Stimulated activated CD8-positive, alpha-beta memory T cell treated with anti-CD3 and anti-CD28 coated beads, Interleukin-12 subunit alpha, Interleukin-12 subunit beta, amount 100 ng/mL, for 24 hours (primary cell): ENCODE measurements at regions not wholly inside any gene's neighbourhood (a gene's known extent, or its start where the extent isn't known, plus 50 kb on each side); places are given as distances from the start of the nearest gene placed in this dataset.

Experiments used
- DNase-seq: peaks from one replicate; pipeline ENCODE4 v3.0.0-alpha.2; 2020; ENCODE audit errors: extremely low read depth

GRCh38 chr6:105850261-105851112 is 235.6 kb upstream of the PRDM1 start:
- no peak for DNase-seq

- DNase-seq: no peak
These were observed 236.4 kb upstream of the PRDM1 start for GRCh38 chr6:105849746-105850145.

GRCh38 chr6:105847433-105847832 is 238.7 kb upstream of the PRDM1 start:
- no peak for DNase-seq

GRCh38 chr6:105844275-105844883 is 241.8 kb upstream of the PRDM1 start:
- no peak for DNase-seq

GRCh38 chr6:105839266-105839665 is 246.9 kb upstream of the PRDM1 start:
- no peak for DNase-seq

GRCh38 chr6:105838171-105838570 is 248.0 kb upstream of the PRDM1 start:
- no peak for DNase-seq

GRCh38 chr6:105836889-105837288 is 249.2 kb upstream of the PRDM1 start:
- DNase-seq: no peak

GRCh38 chr6:105836379-105836778 is 249.8 kb upstream of the PRDM1 start:
- no peak for DNase-seq

GRCh38 chr6:105835373-105835772 is 250.8 kb upstream of the PRDM1 start:
- DNase-seq: no peak

- no peak for DNase-seq
These were observed 251.9 kb upstream of the PRDM1 start for GRCh38 chr6:105833959-105834947.

- no peak for DNase-seq
These were observed 253.8 kb upstream of the PRDM1 start for GRCh38 chr6:105832313-105832761.

GRCh38 chr6:105831311-105832097 is 254.6 kb upstream of the PRDM1 start:
- DNase-seq: no peak

- DNase-seq: no peak
These were observed 260.9 kb upstream of the PRDM1 start for GRCh38 chr6:105825210-105825609.

GRCh38 chr6:105824732-105825131 is 261.4 kb upstream of the PRDM1 start:
- DNase-seq: no peak

GRCh38 chr6:105821777-105822176 is 264.4 kb upstream of the PRDM1 start:
- DNase-seq: no peak

GRCh38 chr6:105821027-105821426 is 265.1 kb upstream of the PRDM1 start:
- DNase-seq: no peak

- no peak for DNase-seq
These were observed 266.4 kb upstream of the PRDM1 start for GRCh38 chr6:105819745-105820144.

- no peak for DNase-seq
These were observed 267.6 kb upstream of the PRDM1 start for GRCh38 chr6:105818505-105818904.

GRCh38 chr6:105817961-105818360 is 268.2 kb upstream of the PRDM1 start:
- DNase-seq: no peak

GRCh38 chr6:105817370-105817769 is 268.8 kb upstream of the PRDM1 start:
- no peak for DNase-seq

- DNase-seq: no peak
These were observed 269.3 kb upstream of the PRDM1 start for GRCh38 chr6:105816847-105817246.
